Activated effector memory CD4-positive, alpha-beta T cell treated with Interleukin-2 at 50 U/mL for 16 hours (primary cell): ENCODE measurements at regions not wholly inside any gene's neighbourhood (a gene's known extent, or its start where the extent isn't known, plus 50 kb on each side); places are given as distances from the start of the nearest gene placed in this dataset.

Experiments used
- DNase-seq: peaks from one replicate; pipeline ENCODE4 v3.0.0-alpha.2; 2020

DNA sequence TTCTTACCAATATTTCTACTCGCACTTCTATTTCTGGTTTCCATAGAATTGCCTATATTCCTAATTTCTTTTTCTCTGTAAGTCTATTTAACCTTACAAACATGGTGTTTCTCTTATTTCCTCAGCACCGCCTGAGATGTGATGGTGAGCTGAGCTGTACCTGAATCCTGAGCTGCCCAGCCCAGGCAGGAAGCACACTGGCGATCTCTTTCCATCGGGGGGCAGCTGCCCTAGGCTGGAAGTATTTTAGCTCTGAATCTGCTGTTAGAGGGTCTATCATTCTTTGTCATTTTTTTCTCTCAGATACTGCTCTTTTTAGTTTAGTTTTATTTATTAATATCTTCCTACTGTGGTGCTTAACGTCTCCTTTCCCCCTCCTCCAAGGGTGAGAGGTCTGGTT lies 173.4 kb upstream of the SLC35B3 start:
- no peak for DNase-seq

DNA sequence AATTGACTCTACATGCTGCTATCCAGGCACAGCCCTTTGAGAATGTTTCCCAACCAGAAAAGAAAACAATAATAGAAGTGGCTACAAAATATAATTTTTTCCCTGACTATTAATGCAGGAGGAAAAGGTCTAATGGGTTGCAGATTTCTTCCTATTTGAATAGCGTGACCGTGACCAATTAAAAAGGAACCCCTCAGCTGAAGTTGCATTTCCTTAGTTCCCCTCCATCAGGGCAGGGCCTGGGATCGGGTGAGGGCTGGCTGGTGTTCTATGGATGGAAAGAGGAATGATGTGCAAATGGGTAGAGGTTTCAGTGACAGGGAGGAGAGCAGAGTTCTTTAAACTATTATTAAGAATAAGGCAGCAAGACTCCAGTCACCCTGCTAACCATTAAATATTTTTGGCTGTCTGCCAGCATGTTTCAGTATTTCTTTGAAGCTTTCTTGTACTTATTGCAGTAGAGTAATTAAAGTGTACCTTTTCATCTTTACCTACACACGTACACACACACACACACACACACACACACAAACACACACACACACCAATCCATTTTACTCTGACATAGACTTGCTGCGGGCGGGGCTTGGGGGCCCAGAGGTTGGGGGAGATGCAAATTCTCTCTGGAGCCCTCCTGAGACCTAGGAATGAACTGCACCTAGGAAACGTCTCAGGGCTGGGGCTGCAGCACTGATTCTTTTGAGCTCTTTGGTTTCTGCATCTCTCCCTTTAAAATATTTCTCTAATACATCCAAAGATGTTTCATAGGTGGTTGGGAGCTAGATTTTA lies 154.8 kb upstream of the SLC35B3 start:
- no peak for DNase-seq

DNA sequence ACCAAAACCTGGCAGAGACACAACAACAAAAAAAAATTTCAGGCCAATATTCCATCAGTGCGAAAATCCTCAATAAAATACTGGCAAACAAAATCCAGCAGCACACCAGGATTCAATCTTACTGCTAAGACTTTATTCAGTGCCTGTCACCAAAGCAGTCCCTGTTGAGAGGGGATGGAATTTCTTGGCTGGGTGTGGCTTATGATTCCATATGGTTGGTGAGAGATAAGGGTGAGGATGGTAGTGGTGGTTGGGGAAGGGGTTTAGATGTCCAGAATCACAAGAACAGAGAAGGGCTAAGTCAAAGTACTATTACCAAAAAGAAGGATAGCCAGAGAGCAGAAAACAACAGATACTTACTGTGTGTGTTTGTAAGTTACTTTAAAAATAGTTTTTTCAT lies 152.8 kb upstream of the SLC35B3 start:
- DNase-seq = no peak

DNA sequence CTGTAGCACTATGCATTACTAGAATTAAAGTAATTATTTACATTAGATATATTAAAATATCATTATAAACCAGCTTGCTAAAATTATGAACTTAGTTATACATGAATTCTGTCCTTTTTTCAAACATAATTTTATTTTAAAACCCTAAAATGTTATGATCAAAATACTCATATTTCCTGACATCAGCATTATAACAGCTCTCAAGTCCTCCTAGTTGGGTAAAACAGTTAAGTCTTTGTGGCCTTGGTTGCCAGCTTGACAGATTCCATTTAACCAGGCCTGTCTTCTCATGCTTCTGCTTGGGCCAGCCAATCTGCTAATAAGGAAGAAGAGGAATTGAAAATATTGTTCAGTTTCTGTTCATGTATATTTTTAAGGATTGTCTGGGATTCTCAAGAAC lies 147.9 kb upstream of the SLC35B3 start:
- DNase-seq = no peak

DNA sequence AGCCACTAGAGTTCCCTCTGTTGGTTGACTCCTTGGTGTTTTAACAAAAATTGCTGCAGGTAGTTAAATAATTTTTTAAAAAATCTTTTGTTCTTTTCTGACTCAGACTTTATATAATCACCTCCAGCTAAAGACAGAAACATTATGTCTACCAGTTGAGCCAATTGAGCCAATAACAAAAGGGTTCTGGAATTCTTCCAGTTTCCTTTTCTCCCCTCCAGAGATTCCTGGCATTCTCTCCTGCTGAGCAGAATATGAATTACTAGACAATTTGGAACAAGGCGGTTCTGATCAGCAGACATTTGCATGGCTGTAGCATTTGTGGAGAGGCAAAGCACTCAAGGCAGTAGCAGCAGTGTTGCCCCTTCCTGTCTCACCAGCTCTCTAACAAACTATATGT lies 144.0 kb upstream of the SLC35B3 start:
- no peak for DNase-seq

DNA sequence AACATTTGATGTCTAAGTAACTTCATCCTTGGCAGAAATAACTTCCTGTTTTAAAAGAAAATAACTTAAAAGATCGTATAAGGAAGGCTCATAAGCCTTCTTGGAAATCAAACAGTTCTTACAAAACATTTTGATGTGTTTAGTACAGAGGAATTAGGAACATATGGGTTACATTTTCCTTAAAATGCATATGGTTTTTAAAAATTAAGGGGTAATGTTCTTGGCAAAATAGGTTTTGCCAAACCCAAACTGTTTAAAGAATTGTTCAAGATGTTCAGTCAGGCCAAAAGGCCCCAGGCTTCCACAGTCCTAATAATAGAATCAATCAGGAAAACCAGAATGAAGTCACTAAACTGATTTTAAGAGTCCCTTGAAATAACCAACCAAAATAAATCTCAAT lies 142.7 kb upstream of the SLC35B3 start:
- no peak for DNase-seq

DNA sequence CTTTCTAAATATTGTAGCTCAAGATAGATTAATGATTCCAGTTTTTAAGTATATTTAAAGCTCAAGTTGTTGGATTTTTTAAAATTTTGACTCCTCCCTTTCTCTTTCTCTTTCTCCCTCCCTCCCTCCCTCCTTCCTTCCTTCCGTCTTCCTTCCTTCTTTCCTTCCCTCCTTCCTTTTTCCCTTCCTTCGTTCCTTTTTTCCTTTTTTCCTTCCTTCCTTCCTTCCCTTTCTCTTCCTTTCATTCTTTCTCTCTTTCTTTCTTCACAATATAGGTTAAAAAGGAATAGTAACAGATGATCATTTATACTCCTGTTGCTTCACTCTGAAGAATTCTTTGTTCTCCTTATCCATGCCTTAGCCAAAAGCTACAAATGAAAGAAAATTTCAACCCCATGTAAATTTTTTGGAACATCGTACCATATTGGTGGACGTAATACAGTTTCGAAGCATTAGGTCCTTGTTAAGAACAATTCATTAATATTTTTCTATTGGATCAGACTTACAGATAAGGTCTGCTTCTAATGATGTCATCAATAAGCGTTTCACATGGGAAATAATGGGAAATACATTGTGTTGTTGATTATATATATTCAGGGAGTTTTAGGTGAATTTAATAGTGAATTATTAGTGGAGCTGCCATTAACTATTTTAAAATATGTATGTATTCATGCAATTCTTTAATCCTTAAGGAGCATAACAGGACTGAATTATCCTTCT lies 139.6 kb upstream of the SLC35B3 start:
- no peak for DNase-seq

DNA sequence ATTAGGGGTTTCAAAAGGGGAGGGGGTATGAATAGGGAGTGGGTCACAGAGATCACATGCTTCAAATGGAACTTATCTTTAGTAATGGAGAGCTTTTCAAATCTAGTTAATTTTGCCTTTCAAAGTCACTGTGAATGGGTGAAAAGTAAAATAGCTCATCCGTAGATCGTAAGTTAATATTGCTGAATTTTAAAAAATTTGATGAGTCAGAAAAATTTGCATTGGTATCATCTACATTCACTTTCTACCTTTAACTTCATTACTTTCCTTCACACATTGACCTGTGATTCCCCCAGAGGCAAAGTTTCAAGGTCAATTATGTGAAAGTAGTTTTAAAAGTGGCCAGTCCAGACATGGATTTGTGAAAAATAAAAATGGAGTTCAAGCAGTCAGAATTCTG lies 139.0 kb upstream of the SLC35B3 start:
- no peak for DNase-seq

DNA sequence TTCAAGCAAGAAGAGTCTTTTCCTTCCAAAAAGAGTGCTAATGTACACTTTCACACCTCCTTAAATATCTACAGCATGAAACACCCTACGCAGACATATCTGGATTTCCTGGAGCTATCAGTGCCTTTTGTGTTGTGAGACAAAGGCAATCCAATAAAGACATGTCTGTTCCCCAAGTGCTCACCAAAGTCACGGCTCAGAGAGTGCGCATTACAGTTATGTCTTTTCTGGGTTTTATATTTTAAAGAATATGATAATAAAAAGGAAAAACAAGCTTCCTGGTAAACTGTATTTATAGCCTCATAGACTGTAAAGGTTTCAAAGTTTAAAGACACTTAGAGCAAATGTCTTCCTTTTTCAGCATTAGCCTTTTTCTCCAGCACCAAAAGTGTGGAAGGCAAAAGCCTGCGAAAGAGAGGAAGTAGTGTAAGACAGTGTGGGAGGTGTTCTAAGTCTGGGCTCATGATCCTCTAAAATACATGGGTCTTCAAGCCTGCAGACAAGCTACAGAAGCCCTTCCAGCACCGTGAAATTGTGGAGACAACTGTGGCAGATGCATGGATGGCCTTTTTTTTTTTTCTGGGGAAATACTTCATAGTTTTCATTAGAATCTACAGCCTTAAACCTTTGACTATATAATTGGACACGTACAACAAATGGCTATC lies 135.0 kb upstream of the SLC35B3 start:
- no peak for DNase-seq

DNA sequence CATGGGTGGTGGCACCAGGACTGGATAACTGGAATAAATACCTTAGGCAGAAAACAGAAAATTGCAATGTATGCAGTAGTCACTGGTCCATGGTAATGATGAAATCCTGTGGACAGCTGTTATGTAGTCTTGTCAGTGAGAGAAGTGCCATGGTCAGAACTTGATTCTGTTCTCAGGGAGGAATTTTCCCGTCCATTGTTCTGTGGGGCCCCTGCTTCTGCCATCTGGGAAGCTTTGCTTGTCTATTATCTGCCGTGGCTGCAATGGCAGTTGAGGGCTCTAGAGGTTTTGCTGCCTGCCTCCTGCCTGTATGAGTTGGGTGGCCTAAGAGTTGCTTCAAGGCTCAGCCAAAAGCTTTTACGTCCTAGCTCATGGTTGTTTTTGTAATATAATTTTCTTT lies 126.8 kb upstream of the SLC35B3 start:
- no peak for DNase-seq

DNA sequence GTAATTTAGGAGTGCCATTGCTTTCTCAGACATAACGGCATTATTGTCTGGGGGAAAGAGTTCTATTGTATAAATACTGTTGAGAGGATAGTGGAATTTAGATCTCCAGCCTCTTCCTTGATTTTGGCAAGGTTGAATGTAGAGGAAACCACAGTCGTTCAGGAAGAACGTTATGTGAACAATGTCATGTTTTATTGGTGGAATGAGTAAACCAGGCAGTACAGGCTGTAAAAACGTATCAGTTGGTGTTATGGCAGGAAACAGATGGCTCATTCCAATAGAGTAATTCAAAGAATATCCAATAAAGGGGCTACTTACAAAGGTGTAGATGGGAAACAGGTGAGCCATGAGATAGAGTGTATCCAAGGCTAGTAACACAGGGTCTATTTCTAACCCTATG lies 123.6 kb upstream of the SLC35B3 start:
- DNase-seq = no peak

DNA sequence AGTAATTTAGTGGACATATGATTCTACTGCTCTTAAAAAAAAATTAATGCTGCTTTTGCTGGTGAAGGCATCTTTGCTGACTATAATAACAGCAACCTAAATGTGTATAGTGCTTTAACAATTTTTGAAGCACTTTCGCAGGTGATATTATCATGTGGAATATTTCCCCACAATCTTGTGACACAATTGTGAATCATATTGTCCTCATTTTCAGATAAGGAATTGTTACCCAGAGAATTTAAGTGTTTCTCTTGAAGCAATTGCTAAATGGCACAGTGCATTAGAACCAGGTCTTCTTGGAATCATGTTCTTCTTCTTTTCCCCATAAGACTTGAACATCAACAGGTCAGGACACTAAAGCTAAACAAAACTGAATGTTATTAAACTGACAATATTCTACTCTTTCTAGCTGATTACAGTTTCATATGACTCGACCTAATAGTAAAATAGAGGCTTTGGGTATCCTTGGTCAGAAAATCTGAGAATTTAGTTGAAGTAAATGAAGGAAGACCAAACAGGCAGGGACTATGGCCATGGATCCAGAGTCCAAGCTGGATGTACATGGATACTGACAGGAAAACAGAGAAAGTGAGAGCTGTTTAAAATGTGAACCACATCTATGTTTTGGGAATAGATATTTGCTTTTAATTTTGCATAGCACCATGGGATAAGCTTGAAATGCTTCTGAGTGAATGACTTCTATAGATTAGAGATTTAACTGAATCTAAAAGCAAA lies 121.8 kb upstream of the SLC35B3 start:
- DNase-seq = no peak

DNA sequence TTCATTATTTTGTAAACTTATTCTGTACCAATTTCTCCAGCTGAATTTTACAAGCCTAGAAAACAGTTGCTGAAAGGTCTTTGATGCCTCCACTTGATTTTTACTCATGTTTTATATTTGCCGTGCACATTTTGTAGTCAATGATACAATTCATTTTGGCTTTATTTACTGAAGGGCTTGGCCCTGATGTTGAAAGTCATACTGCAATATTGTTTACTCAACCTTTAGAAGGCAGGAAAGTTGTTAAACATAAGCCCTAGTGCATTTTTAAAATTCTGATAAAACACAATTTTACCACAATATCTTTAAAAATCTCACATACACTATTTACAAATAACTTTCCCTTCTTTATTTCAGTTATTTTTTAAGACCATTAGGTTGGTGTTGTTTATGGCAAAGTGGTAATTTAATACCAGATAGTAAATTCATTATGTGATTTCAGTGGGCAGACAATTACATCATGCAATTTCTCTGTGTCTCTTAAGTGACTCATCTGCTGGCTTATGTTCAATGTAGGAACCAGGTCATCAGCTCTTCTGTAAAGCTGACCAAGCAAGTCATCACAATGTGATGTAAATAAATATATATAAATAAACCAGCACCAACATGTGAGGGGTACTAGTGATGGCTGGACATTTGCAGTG lies 121.1 kb upstream of the SLC35B3 start:
- DNase-seq = no peak

DNA sequence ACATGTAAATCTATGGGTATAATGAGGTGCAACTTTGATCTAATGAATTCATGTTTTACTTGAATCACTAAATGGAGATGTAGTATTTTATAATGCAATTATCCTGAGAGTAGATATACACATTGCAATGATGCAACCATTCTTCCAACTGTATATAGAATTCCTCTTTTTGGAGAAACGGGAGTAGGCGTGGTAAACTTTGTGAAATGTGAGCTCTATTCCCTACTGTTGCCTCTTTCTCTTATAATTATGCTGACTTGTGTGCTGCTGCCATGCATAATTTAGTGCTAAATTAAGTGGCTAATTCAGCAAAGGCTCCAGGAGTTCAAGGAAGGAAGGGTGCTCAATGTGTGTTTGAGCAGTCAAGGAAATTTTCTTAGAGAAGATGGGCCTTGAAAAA lies 116.6 kb upstream of the SLC35B3 start:
- DNase-seq = no peak

DNA sequence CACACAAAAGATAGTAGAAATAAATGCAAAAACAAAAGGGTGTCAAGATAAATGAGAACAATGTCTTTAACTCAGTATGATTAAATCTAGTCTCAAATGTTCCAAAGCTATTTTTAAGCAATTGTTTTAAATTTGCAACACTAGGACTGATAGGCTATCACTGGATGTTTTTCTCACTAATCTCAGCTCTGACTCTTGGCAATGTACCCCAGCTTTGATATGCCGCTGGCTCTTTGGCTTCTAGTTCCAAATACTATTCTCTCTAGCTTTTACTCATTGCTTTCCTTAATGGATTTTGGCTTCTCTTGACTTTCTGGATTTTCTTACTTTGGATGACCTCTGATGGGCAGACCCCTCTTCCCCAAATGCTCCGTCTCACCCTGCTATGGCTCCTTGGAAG lies 116.0 kb upstream of the SLC35B3 start:
- DNase-seq = no peak

DNA sequence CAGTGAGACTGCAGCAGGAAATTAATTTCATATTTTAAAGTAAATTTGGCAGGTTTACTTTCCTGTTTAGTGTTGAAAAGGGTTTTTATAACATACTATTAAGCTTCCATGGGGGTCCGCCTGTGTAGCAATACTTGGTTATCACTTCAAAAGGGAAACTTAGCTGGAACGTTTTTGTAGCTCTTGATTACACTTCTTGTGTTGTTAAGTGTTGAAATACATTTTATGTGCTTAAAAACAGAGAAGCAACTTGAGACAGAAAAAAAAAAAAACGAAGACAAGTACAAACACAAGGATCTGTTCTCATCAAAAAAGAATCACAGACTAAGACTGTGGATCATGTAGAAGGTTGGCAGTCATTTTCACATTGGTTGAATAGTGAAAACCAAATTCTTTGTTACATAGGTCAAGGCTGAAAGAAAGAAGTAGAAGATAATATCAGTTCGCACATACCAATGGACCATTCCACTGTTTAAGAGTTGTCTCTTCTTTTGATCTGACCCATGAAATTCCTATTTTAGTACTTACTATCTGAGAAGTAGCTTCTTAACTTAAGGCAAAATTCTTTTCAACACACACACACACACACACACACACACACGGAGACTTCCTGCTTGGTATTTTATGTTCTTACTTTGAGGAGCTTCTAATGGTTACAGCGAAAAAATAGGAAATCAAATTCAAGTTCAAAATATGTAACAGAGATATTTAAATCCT lies 113.9 kb upstream of the SLC35B3 start:
- DNase-seq = no peak

DNA sequence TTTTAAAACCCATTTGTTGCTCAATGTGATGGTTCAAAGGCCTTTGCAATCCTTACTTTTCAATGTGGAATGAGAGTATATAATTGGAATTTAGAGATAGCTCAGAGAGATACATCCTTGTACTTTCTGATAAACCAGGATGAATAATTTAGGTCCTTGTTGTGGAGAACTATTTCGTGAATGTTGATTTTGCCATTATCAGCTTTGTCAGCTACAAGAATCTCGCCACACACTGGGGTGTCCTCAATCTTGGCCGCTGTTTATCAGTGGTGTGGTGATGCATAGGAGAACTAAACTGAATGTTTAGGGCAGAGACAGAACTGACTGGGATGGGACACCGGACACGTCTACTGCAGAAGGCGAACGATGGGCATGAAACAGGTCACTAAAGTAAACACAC lies 111.2 kb upstream of the SLC35B3 start:
- no peak for DNase-seq

DNA sequence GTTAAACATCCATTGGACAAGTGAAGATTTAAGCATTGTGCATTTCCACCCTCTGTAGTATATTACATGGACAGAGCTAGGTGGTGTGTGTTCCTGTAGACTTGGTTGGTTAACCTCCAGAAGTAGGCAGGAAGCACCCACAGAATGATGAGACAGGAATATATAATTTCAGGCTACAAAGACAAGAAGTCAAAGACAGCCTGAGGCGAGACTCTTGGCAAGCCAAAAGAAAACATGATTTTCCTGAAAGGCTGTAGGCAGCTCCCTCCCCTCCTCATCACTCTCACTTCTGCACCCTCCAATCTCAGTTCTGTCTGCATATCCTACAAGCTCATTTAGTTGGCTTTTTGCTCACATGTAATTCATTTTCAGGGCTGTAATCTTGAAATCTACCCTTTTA lies 110.0 kb upstream of the SLC35B3 start:
- DNase-seq = no peak

DNA sequence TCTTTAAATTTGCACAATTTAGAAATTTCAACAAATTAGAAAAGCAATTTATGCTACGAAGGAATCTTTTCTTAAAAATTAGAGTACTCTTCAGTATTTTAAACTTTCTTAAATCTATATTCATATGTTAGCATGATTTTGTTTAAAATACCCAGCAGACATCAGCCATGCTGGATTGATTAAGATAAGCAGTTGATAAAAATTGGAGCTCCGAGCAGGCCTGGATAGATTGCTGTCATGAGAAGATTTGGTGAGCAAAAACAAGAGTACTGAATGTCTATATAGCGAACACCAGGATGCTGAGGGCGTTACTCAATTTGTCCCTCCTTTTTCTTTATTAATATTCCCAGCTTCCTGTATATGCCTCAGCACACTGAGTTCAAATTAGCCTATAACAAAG lies 108.4 kb upstream of the SLC35B3 start:
- DNase-seq = no peak

DNA sequence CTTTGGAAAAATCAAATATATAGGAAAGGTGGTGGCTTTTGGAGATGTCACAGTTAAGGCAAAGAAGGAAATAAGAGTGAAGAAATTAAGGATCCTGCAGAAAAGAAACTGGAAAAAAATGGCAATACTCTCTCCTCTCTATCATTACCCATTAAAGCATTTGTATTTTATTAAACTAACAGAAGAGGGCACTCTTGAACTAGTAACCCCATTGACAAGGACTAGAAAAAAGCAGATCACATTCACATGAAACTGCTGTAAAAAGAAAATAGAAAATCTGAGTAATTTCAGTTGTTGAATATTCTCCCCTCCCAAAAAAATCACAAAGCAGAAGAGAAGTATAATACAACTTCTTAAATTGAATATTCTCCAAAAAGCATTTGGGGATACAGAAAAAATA lies 104.1 kb upstream of the SLC35B3 start:
- DNase-seq = no peak

DNA sequence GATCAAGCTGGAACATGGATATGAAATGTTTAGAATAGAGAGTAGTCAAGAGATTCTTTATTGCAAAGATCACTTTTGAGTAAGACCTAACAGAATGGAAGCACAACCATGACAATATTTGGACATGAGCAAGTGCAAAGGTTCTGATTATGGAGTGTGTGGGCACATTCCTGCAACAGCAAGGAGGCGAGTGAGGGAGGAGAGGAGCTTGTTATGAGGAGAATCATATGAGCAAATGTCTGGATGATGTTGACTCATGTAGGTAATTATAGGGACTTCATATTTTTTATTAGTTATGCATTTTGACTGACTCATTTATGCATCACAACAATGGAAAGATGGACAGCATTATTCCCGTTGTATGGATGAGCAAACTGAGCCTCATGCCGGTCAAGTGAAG lies 100.8 kb upstream of the SLC35B3 start:
- DNase-seq = no peak

DNA sequence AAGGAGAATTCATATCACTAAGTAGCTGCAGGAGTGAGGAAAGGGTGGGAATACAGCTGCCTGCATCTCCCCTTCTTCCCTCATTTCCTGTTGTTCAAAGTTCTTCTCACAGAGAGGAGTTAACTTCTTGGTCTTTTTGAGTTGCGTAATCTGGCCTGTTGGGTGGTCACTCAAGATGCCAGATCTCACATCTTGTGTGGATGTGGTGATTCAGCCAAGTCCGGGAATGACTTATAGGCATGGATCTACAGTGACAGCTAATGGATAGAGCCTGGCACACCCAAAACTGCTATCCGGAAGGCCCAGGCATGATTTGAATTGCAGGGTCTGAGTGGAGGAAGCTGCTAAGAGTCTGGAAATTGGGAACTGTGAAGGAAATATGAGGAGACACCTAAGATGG lies 100.2 kb upstream of the SLC35B3 start:
- no peak for DNase-seq
